SU-DHL-6 (cell line): ENCODE measurements at regions not wholly inside any gene's neighbourhood (a gene's known extent, or its start where the extent isn't known, plus 50 kb on each side); places are given as distances from the start of the nearest gene placed in this dataset.

Experiments used
- H2AFZ ChIP-seq: fragments of 200-600 bp; sonication (generic); 2 replicates; pipeline ENCODE4 v1.6.1; 2014; ENCODE audit warnings: low read depth, mild to moderate bottlenecking, moderate library complexity, mixed read lengths, antibody characterized with exemption, low read length; ENCODE audit not compliant: severe bottlenecking
- H3F3A ChIP-seq: fragments of 200-600 bp; shearing (Covaris generic); 2 replicates; pipeline ENCODE4 v1.6.0; 2016; ENCODE audit warnings: antibody characterized with exemption, mild to moderate bottlenecking; ENCODE audit not compliant: insufficient read depth
- H3K27ac ChIP-seq: fragments of 200-600 bp; sonication (generic); 2 replicates; pipeline ENCODE4 v1.5.1; 2016; ENCODE audit warnings: low read depth, mild to moderate bottlenecking, low read length, moderate library complexity, mixed read lengths
- H3K27me3 ChIP-seq: fragments of 200-600 bp; sonication (generic), shearing (Covaris generic); 2 replicates; pipeline ENCODE4 v1.6.0; 2014; ENCODE audit warnings: mild to moderate bottlenecking, low read length
- H3K36me3 ChIP-seq: fragments of 200-600 bp; sonication (generic); 2 replicates; pipeline ENCODE4 v1.6.1; 2014; ENCODE audit warnings: mild to moderate bottlenecking, low read length, mixed read lengths
- H3K4me2 ChIP-seq: fragments of 300-600, 200-600 bp; shearing (Covaris generic), sonication (generic); 2 replicates; pipeline ENCODE4 v1.6.0; 2014; ENCODE audit warnings: low read length, low read depth, mild to moderate bottlenecking; ENCODE audit not compliant: poor library complexity, severe bottlenecking
- H3K4me3 ChIP-seq: fragments of 200-600 bp; sonication (generic); 2 replicates; pipeline ENCODE4 v1.5.1; 2014; ENCODE audit warnings: antibody characterized with exemption, low read length, mild to moderate bottlenecking, mixed read lengths; ENCODE audit not compliant: insufficient read depth, poor library complexity, severe bottlenecking
- H3K79me2 ChIP-seq: fragments of 200-600 bp; sonication (generic); 2 replicates; pipeline ENCODE4 v1.6.1; 2014; ENCODE audit warnings: mild to moderate bottlenecking, low read length, moderate library complexity; ENCODE audit not compliant: insufficient read depth
- H3K9ac ChIP-seq: fragments of 200-600 bp; sonication (generic); 2 replicates; pipeline ENCODE4 v1.7.0; 2014; ENCODE audit warnings: mild to moderate bottlenecking, low read length
- H3K9me2 ChIP-seq: fragments of 200-600 bp; sonication (generic); replicated peaks from 2 replicates; pipeline ENCODE4 v1.6.1; 2014; ENCODE audit warnings: low read length; ENCODE audit not compliant: insufficient read depth
- H3K9me3 ChIP-seq: fragments of 200-600 bp; sonication (generic); 2 replicates; pipeline ENCODE4 v1.6.1; 2014; ENCODE audit warnings: low read length, mixed read lengths; ENCODE audit not compliant: insufficient read depth
- H4K20me1 ChIP-seq: fragments of 200-600 bp; sonication (generic); 2 replicates; pipeline ENCODE4 v1.6.1; 2014; ENCODE audit warnings: low read depth, mild to moderate bottlenecking, antibody characterized with exemption, low read length, moderate library complexity, mixed read lengths
- CTCF ChIP-seq: fragments of 200-600 bp; sonication (generic); IDR thresholded peaks from one replicate; pipeline ENCODE4 v1.5.1; 2017; ENCODE audit warnings: antibody characterized with exemption, mild to moderate bottlenecking, low read length, moderate library complexity; ENCODE audit not compliant: insufficient read depth, poor library complexity, severe bottlenecking
- EZH2phosphoT487 ChIP-seq: fragments of 200-600 bp; sonication (generic), shearing (Covaris generic); conservative IDR thresholded peaks from 2 replicates; pipeline ENCODE4 v1.6.1; 2018; ENCODE audit warnings: mild to moderate bottlenecking, antibody characterized with exemption, low read length, moderate library complexity, mixed read lengths

- H3K27me3 ChIP-seq = no peaks in the 10 kb centered on the region
- H3K9me2 ChIP-seq = no peaks in the 10 kb centered on the region
- H3K4me2 ChIP-seq = no peak overlapping the region
- H4K20me1 ChIP-seq = no peaks in the 10 kb centered on the region
- H3K9ac ChIP-seq = no peak overlapping the region
- H3K79me2 ChIP-seq = no peaks in the 10 kb centered on the region
- no peak for TF ChIP-seq CTCF
- no peak for TF ChIP-seq EZH2phosphoT487
- no peak overlapping the region for H3K4me3 ChIP-seq
- H3K36me3 ChIP-seq = no peaks in the 10 kb centered on the region
- no peak overlapping the region for H3K27ac ChIP-seq
- no peaks in the 10 kb centered on the region for H3K9me3 ChIP-seq
- no peaks in the 10 kb centered on the region for H3F3A ChIP-seq
- H2AFZ ChIP-seq = no peak overlapping the region
Measured at GRCh38 chr5:125215593-125215992, 469.2 kb upstream of the ZNF608 start.

DNA sequence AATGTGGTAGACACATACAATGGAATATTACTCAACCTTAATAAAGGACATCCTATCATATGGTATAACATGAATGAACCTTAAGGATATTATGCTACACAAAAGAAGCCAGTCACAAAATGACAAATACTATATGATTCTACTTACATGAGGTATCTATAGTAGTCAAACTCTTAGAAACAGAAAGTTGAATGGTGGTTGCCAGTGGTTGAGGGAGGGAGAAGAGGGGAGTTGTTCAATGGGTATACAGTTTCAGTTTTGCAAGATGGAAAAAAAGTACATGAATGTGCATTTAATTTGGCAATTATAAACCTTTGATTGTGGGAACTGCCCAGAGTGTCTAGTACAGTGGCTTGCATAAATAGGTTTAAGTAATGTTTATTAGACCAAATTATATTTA lies 473.3 kb upstream of the ZNF608 start:
- TF ChIP-seq EZH2phosphoT487 (no peak), CTCF (no peak)
- H4K20me1 ChIP-seq = no peaks in the 10 kb centered on the region
- H3K79me2 ChIP-seq = no peaks in the 10 kb centered on the region
- H3K27me3 ChIP-seq = no peaks in the 10 kb centered on the region
- no peak overlapping the region for H3K9ac ChIP-seq
- H3F3A ChIP-seq = no peaks in the 10 kb centered on the region
- 0 out of 2 replicates have a peak, but pooled peaks cover 2% of the 10 kb centered on the region for H3K36me3 ChIP-seq
- no peak overlapping the region for H2AFZ ChIP-seq
- no peaks in the 10 kb centered on the region for H3K9me3 ChIP-seq
- H3K9me2 ChIP-seq = no peaks in the 10 kb centered on the region
- H3K4me2 ChIP-seq = no peak overlapping the region
- H3K4me3 ChIP-seq = no peak overlapping the region
- no peak overlapping the region for H3K27ac ChIP-seq

GRCh38 chr5:125220284-125220683 lies 473.8 kb upstream of the ZNF608 start:
- Histone ChIP-seq H3K27ac (no peak overlapping the region), H3K79me2 (no peaks in the 10 kb centered on the region), H3K9ac (no peak overlapping the region), H3K9me2 (no peaks in the 10 kb centered on the region), H2AFZ (no peak overlapping the region), H3K4me3 (no peak overlapping the region), H3K36me3 (0 out of 2 replicates have a peak, but pooled peaks cover 2% of the 10 kb centered on the region), H3K9me3 (no peaks in the 10 kb centered on the region), H3K27me3 (no peaks in the 10 kb centered on the region), H4K20me1 (no peaks in the 10 kb centered on the region), H3F3A (no peaks in the 10 kb centered on the region), H3K4me2 (no peak overlapping the region)
- TF ChIP-seq EZH2phosphoT487 (no peak), CTCF (no peak)
